Ureter (tissue), 1 donor: ENCODE measurements at regions not wholly inside any gene's neighbourhood (a gene's known extent, or its start where the extent isn't known, plus 50 kb on each side); places are given as distances from the start of the nearest gene placed in this dataset.

Experiments used
- DNase-seq: peaks from one replicate; pipeline ENCODE4 v3.0.0-alpha.2; 2020; ENCODE audit warnings: low spot score
- donor health status: DM: yes; HTN: yes; CAD: no.

DNA sequence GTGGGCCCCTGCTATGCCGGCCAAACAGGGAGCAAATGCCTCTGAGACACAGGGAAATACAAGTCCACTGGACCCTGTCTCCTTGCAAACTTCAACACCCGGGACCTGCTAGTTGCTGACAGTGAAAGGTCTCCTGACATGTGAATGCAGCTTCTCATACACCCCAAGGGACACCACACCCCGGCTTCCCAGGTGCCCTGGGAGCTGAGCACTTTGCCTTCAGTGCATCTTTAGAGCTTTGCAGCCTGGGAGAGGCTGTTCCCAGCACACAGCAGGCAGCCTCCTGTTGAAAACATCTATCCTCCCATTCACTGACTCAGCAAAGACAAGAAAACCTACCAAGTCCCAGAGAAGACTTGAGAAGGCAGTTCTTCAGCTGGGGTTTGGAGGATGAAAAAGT is 143.4 kb downstream of the COL6A3 start:
- DNase-seq, result no peak

DNA sequence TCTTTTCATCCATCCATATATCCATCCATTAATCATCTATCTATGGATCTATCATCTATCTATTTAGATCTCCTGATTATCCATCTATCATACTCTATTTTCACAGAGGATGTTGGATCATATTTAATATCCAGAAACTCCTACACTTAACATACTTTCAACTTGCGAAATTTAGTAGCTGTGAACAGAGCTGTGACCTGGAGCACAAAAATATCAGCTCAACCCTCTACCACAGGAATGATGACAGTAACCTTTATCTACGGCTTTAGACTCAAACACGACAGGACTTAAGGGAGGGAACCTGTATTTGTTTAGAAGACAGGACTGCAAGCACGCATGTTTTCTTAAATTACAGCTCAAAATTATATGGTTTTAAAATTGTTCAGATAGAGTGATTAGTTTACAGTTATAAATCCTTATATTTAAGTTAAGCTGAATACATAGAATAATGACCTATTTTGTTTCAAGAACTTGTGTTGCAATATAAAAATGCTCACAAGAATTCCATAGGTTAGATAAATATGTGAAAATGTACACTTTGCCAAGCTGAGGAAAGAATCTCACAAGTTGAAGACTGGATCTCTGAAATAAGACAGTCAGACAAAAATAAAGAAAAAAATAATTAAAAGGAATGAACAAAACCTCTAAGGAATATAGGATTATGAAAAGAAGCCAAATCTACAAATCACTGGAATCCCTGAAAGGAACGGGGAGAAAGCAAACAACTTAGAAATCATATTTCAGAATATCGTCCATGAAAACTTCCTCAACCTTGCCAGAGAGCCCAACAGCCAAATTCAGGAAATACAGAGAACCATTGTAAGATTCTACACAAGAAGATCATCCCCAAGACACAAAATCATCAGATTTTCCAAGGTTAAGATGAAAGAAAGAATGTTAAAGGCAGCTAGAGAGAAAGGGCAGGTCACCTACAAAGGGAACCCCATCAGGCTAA is 142.0 kb downstream of the COL6A3 start:
- no peak for DNase-seq
